HG03457 (cell line): ENCODE measurements at regions not wholly inside any gene's neighbourhood (a gene's known extent, or its start where the extent isn't known, plus 50 kb on each side); places are given as distances from the start of the nearest gene placed in this dataset.

ENCODE experiments used
- ATAC-seq: cut with Tn5 transposase; IDR thresholded peaks from one replicate; pipeline ENCODE4 v1.9.1; 2021; ENCODE audit warnings: moderate number of reproducible peaks; ENCODE audit not compliant: unreplicated experiment

- ATAC-seq, result no peak
These were observed 527.0 kb downstream of the TBC1D22A start for GRCh38 chr22:47289336-47289985.

DNA sequence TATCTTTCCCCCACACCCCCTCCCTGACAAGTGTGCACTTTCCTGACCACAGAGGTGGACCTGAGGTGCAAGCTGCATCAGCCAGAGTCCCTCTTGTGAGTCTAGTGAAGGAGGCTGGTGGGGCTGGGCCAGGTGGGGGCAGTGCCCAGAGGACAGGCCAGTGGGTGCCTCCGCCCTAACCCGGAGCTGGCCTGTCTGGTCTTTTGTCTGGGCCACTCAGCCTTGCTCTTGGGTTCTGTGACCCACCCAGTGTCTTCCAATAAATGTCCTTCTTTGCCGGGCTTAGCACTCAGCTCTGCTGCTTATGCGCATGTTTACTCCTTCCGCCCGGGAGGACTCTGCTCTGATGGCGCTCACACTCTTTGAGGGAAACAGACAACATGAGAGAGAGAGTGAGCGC is 526.2 kb downstream of the TBC1D22A start:
- no peak for ATAC-seq

- no peak for ATAC-seq
These were observed 525.1 kb downstream of the TBC1D22A start for GRCh38 chr22:47287516-47287915.

GRCh38 chr22:47286590-47286989 is 524.1 kb downstream of the TBC1D22A start:
- no peak for ATAC-seq

GRCh38 chr22:47285981-47286380 is 523.5 kb downstream of the TBC1D22A start:
- no peak for ATAC-seq

DNA sequence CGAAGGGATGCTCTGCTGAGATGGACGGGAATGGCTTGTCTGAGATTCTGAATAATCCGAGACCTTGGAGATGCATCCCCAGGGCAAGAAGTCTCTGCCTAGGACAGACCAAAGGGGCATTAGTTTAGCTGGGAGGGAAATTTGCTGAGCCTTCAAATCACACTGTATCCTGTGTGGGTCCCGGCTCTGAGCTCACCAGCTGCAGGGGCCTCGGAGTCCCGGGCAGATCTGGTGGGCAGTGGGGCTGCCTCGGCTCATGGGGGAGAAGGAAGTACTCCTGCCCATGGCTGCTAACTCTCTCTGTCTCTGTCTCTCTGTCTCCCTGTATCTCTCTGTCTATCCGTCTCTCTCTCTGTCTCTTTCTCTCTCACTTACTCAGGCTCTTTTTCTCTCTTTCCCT is 522.4 kb downstream of the TBC1D22A start:
- ATAC-seq, result no peak

DNA sequence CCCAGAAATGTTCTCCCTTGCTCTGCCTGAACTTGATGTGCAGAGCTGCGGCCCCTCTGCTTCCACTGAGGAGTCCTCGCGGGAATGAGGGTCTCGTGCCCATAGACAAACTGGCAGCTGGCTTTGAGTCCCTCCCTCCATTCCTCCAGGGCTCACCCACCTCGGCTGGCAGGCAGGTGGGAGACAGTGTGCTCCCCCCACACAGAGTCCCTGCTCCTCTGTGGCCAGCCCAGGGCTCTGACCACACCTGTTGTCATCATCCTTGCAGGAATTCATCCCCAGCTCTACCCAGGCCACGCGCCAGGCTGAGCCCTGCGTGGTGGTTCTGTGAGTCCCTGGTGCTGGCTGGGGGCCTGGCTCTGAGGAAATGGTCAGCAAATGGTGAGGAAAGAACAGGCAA is 521.9 kb downstream of the TBC1D22A start:
- no peak for ATAC-seq

DNA sequence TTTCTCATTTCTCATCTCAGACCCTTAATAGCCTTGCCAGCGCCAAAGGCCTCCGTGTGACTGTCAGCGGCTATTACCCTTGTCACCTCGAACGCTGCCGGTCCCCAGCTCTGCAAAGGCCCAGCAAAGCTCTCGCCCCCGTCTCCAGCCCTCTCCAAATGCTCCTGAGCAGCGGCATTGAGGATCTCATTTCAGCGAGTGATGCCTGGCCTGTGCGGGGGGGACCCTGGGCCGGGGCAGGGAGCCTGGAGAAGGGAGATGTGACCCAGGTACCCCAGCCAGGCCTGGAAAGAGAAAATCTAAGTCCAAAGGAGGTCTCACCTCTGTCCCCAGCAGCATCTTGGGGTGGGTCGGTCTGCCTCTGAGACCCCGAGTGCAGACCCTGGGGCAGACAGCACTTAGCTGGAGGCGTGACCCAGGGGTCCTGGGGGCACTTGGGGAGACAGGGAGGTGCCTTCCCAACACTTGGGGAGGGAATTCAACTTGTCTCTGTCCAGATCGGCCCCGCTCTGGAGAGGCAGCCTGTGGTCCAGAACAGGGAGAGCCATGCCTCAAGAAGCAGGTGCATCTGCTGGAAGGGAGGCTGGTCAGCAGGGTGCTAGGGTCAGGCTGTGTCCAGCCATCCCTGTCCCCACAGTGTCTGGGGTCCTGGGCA is 521.3 kb downstream of the TBC1D22A start:
- no peak for ATAC-seq

DNA sequence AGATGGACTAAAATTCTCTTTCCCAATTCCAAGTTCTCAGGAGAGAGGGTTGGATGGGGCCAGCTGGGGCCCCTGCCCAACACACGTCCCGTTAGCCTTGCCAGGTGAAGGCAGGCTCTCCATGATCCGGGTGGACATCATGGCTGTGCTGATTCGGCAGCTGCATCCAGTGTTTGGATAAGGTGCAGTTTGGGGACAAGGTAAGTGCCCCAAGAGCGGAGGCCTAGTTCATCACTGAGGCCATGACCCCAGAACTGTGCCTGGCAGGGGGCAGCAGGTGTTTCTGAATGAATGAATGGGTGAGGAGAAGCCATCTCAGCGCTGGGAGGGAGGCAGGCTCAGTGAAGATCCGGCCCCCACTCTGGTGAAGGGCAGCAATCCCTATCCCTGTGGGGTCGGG is 520.4 kb downstream of the TBC1D22A start:
- ATAC-seq, result no peak

- no peak for ATAC-seq
These were observed 519.9 kb downstream of the TBC1D22A start for GRCh38 chr22:47282366-47282765.

GRCh38 chr22:47281126-47282106 is 519.0 kb downstream of the TBC1D22A start:
- no peak for ATAC-seq

GRCh38 chr22:47280301-47280700 is 517.9 kb downstream of the TBC1D22A start:
- no peak for ATAC-seq

GRCh38 chr22:47279746-47280145 is 517.3 kb downstream of the TBC1D22A start:
- ATAC-seq, result no peak

DNA sequence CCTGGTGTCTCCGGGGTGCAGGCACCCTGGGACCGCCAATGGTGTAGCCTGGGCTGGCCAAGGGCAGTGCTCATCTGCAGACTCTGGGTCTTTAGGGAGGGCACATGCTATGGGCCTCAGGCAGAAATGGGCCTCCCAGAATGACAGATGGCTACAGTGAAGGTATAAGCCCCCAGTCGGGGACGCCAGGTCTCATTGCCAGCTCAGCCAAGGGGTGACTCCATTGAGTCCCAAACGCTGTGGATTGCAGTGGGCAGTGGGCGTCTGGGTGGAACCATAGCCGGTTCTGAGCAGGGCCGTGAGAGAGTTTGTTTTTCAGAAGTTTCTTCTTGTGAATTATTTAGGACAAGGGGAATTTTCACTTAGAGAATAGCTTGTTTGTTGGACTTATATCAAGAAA is 516.9 kb downstream of the TBC1D22A start:
- no peak for ATAC-seq

DNA sequence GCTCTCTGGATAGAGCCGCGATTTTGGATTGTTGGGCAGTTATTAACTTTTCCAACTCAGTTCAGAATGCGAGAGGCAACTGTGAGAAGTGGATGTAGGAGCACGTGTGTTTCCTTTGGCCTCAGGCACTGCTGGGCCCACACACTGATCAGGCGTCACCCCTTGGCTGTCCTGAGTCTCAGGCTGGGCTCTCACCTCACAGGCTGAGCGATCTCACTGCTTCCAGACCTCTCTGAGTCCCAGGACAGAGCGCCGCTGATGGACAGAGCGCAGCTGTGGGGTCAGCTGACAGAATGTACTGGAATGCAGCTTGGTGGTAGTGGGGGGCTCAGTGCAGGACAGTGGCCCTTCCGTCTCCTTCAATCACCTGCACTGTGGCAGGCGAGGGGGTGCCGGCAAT is 516.2 kb downstream of the TBC1D22A start:
- ATAC-seq, result no peak

DNA sequence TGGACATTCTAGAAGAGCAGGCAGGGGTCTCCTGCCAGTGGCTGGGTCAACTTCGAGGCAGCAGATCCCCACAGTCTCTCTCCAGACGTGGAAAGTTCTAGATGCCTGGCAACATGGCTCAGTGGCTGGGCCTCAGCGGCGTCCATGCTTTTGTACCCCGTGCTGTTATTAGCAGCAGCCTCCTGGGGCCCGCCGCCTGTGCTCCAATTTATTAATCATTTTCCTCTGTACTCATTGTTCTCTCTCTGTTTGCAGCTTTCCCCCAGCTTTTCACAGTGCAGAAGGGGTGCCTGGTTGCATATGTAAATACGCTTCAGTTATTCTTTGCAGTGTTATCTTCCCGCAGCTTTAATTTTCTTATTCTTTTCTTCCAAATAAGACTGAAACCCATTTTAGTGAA is 515.1 kb downstream of the TBC1D22A start:
- ATAC-seq, result no peak

GRCh38 chr22:47276991-47277390 is 514.5 kb downstream of the TBC1D22A start:
- no peak for ATAC-seq

DNA sequence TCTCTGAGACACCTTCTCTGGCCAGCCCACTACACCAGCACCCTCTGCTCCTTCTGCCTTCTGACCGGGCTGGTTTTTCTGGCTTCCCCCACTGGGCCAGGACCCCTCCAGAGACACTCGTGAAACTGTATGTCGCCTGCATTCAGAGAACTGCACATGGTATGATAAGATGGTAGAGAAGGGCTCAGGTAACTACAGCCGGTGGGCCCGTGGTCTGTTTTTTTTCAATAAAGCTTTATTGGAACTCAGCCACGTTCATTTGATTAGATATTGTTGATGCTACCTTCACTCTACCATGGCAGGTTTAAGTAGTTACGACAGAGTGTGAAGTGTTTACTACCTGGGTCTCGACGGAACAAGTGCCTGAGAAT is 514.0 kb downstream of the TBC1D22A start:
- no peak for ATAC-seq

DNA sequence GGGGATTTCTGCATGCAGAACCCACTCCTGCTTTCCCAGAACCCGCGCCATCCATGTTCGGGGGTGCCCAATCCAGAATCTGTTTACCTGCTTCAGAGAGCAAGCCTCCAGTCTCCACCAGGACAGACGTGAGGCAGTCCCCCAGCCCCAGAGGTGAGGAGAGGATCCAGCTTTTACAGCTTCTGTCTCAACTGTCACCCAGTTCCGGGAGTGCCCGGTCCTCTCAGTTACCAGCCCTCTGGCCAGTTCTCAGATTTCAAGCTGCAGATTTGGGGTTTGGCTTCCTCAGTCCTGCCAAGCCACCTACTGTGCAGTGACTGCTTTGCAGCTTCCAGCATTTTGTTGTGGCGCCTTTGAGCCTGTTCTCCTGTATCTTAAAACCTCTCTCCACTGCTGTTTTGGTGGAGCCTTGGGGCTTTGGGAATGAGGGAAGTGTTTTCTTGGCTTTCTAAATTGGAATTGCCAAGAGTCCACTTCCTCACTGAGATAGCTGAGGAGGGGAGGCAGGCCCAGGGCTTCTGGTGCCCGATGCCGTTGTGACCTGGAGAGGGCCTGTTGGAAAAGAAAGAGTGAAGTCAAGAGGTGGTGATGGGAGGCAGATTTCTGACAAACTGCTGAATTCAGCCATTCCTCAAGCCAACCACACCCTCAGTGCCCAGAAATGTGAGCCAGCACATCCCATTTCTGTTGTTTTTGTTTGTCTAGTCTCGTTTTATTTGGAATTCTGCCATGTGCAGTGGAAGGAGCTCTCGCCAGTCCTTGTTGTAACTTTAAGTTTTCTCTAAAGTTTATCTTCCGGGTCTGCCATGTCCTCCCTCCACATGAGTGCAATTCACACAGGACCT is 513.4 kb downstream of the TBC1D22A start:
- ATAC-seq, result no peak

- no peak for ATAC-seq
These were observed 511.7 kb downstream of the TBC1D22A start for GRCh38 chr22:47274196-47274595.
